Activated naive CD4-positive, alpha-beta T cell treated with anti-CD3 and anti-CD28 coated beads for 36 hours (primary cell): ENCODE measurements at regions not wholly inside any gene's neighbourhood (a gene's known extent, or its start where the extent isn't known, plus 50 kb on each side); places are given as distances from the start of the nearest gene placed in this dataset.

Source experiments
- CTCF ChIA-PET: fragments of 350-600 bp; sonication (Branson Sonifier 250); formaldehyde crosslinking; loops from one replicate; lab custom pipeline; 2021; ENCODE audit warnings: antibody characterized with exemption; lab: Charles Lee
- DNase-seq: peaks from one replicate; pipeline ENCODE4 v3.0.0-alpha.2; 2020
- H3K27ac Mint-ChIP-seq: one replicate; pipeline ENCODE4 v1.8.0; 2021; ENCODE audit warnings: mild to moderate bottlenecking, mixed read lengths
- H3K27me3 Mint-ChIP-seq: one replicate; pipeline ENCODE4 v1.8.0; 2021; ENCODE audit warnings: low read depth, mixed read lengths
- H3K36me3 Mint-ChIP-seq: one replicate; pipeline ENCODE4 v1.8.0; 2021; ENCODE audit warnings: low read depth, mixed read lengths
- H3K4me1 Mint-ChIP-seq: one replicate; pipeline ENCODE4 v1.8.0; 2021; ENCODE audit warnings: low read depth, mixed read lengths
- H3K4me3 Mint-ChIP-seq: one replicate; pipeline ENCODE4 v1.8.0; 2021; ENCODE audit warnings: mild to moderate bottlenecking, moderate library complexity, mixed read lengths
- H3K9me3 Mint-ChIP-seq: one replicate; pipeline ENCODE4 v1.8.0; 2021; ENCODE audit warnings: mixed read lengths
- intact Hi-C: fragments of 100-400 bp; cut with micrococcal nuclease; formaldehyde crosslinking; loops from one replicate; pipeline ENCODE4 v1.15.1; 2023

GRCh38 chr1:5690898-5691297, 301.3 kb downstream of the NPHP4 start:
- H3K27ac Mint-ChIP-seq = no peak overlapping the region
- intact Hi-C loops = no loop called here
- peaks cover 1% of the 10 kb centered on the region for H3K27me3 Mint-ChIP-seq
- no peak for DNase-seq
- CTCF ChIA-PET = no interaction called here
- no peak overlapping the region for H3K4me3 Mint-ChIP-seq
- no peaks in the 10 kb centered on the region for H3K36me3 Mint-ChIP-seq
- no peaks in the 10 kb centered on the region for H3K9me3 Mint-ChIP-seq
- H3K4me1 Mint-ChIP-seq = no peaks in the 10 kb centered on the region

DNA sequence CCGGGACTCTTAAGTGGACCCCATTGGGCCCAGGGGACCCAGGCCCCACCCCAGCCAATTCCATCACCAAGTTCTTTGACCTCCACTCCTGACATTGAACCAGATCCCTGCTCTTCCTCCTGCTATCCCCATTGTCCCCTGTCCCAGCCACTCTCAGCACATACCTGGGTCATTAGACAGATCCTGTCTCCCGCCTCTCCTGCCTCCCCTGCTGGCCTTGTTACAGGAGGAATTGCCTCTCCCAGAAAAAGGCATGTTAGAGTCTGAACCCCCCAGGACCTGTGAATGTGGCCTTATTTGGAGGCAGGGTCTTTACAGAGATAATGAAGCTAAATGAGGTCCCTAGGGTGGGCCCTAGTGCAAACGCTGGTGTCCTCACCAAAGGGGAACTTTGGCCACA, 301.9 kb downstream of the NPHP4 start:
- CTCF ChIA-PET = no interaction called here
- Mint-ChIP-seq H3K27ac (no peak overlapping the region), H3K9me3 (no peaks in the 10 kb centered on the region), H3K36me3 (no peaks in the 10 kb centered on the region), H3K27me3 (peaks cover 1% of the 10 kb centered on the region), H3K4me3 (no peak overlapping the region), H3K4me1 (no peaks in the 10 kb centered on the region)
- intact Hi-C loops = no loop called here
- DNase-seq = no peak

GRCh38 chr1:5688081-5689077, 303.8 kb downstream of the NPHP4 start:
- Mint-ChIP-seq H3K27me3 (no peaks in the 10 kb centered on the region), H3K9me3 (no peaks in the 10 kb centered on the region), H3K4me3 (no peak overlapping the region), H3K4me1 (no peaks in the 10 kb centered on the region), H3K36me3 (no peaks in the 10 kb centered on the region), H3K27ac (no peak overlapping the region)
- CTCF ChIA-PET = no interaction called here
- DNase-seq = no peak
- intact Hi-C loops = no loop called here

- CTCF ChIA-PET = no interaction called here
- Mint-ChIP-seq H3K27ac (no peak overlapping the region), H3K9me3 (no peaks in the 10 kb centered on the region), H3K36me3 (no peaks in the 10 kb centered on the region), H3K4me3 (no peak overlapping the region), H3K27me3 (peaks cover 2% of the 10 kb centered on the region), H3K4me1 (no peaks in the 10 kb centered on the region)
- intact Hi-C loops = no loop called here
- no peak for DNase-seq
Measured at GRCh38 chr1:5686925-5687706, 305.1 kb downstream of the NPHP4 start.

GRCh38 chr1:5686195-5686594, 306.0 kb downstream of the NPHP4 start:
- H3K27me3 Mint-ChIP-seq = peaks cover 2% of the 10 kb centered on the region
- no peaks in the 10 kb centered on the region for H3K4me1 Mint-ChIP-seq
- DNase-seq = no peak
- H3K9me3 Mint-ChIP-seq = no peaks in the 10 kb centered on the region
- H3K4me3 Mint-ChIP-seq = no peak overlapping the region
- CTCF ChIA-PET = no interaction called here
- H3K36me3 Mint-ChIP-seq = no peaks in the 10 kb centered on the region
- H3K27ac Mint-ChIP-seq = no peak overlapping the region
- intact Hi-C loops = no loop called here

GRCh38 chr1:5685446-5686040, 306.7 kb downstream of the NPHP4 start:
- no peak for DNase-seq
- Mint-ChIP-seq H3K27ac (peak overlapping the region; percentile 60), H3K27me3 (peaks cover 3% of the 10 kb centered on the region), H3K9me3 (no peaks in the 10 kb centered on the region), H3K4me1 (no peaks in the 10 kb centered on the region), H3K4me3 (no peak overlapping the region), H3K36me3 (no peaks in the 10 kb centered on the region)
- CTCF ChIA-PET = no interaction called here
- intact Hi-C loops = no loop called here

GRCh38 chr1:5684791-5685190, 307.4 kb downstream of the NPHP4 start:
- H3K27me3 Mint-ChIP-seq = peaks cover 6% of the 10 kb centered on the region

GRCh38 chr1:5683446-5683845, 308.8 kb downstream of the NPHP4 start:
- H3K9me3 Mint-ChIP-seq = no peaks in the 10 kb centered on the region
- no peaks in the 10 kb centered on the region for H3K36me3 Mint-ChIP-seq
- H3K4me1 Mint-ChIP-seq = no peaks in the 10 kb centered on the region
- H3K27me3 Mint-ChIP-seq = peaks cover 6% of the 10 kb centered on the region
- intact Hi-C loops = no loop called here
- no peak for DNase-seq
- no peak overlapping the region for H3K4me3 Mint-ChIP-seq
- CTCF ChIA-PET = interaction anchor here (1.2 kb wide), 1 partner anchor 62 kb away, joined by 4 read pairs; no protein-coding TSS in a partner anchor
- no peak overlapping the region for H3K27ac Mint-ChIP-seq

More at GRCh38 chr1:5684791-5685190, 307.4 kb downstream of the NPHP4 start:
- Mint-ChIP-seq H3K4me3 (no peak overlapping the region), H3K36me3 (no peaks in the 10 kb centered on the region), H3K9me3 (no peaks in the 10 kb centered on the region), H3K4me1 (no peaks in the 10 kb centered on the region), H3K27ac (no peak overlapping the region)
- intact Hi-C loops = no loop called here
- CTCF ChIA-PET = no interaction called here
- no peak for DNase-seq

DNA sequence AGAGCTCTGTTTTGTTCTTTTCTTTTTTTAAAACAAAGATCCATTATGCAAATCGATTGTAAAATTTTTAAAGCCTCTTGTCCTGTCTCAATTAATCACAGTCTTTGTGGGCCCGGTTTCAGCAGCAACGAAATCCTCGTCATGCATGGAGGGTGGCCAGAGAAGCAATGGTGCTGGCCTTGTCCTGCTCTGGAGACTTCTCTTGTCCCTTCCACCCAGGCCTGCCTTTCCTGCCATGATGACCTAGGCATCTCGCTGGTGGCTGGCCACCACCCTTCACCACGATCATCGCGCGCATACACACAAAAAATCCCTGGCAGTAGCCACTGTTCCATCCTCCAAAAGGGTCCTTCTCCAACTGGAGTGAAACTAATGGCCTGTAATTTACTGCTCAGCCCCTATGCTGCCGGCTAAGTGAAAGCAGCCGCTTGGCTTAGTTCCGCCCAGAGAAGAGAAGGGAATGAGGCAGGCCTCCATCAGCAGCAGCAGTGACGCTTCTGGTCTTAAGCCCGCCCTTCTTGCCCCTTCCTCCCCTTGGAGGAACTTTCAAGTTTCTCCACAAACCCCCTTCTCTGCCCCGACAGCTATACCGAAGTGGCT, 309.5 kb downstream of the NPHP4 start:
- intact Hi-C loops = no loop called here
- peaks cover 6% of the 10 kb centered on the region for H3K27me3 Mint-ChIP-seq
- H3K9me3 Mint-ChIP-seq = no peaks in the 10 kb centered on the region
- no peaks in the 10 kb centered on the region for H3K4me1 Mint-ChIP-seq
- H3K4me3 Mint-ChIP-seq = no peak overlapping the region
- no peak overlapping the region for H3K27ac Mint-ChIP-seq
- H3K36me3 Mint-ChIP-seq = no peaks in the 10 kb centered on the region
- no peak for DNase-seq
- CTCF ChIA-PET = no interaction called here

GRCh38 chr1:5681654-5682053, 310.6 kb downstream of the NPHP4 start:
- CTCF ChIA-PET = no interaction called here
- H3K27me3 Mint-ChIP-seq = peaks cover 6% of the 10 kb centered on the region
- H3K27ac Mint-ChIP-seq = no peak overlapping the region
- H3K9me3 Mint-ChIP-seq = no peaks in the 10 kb centered on the region
- intact Hi-C loops = no loop called here
- H3K36me3 Mint-ChIP-seq = no peaks in the 10 kb centered on the region
- H3K4me1 Mint-ChIP-seq = no peaks in the 10 kb centered on the region
- DNase-seq = no peak
- no peak overlapping the region for H3K4me3 Mint-ChIP-seq

DNA sequence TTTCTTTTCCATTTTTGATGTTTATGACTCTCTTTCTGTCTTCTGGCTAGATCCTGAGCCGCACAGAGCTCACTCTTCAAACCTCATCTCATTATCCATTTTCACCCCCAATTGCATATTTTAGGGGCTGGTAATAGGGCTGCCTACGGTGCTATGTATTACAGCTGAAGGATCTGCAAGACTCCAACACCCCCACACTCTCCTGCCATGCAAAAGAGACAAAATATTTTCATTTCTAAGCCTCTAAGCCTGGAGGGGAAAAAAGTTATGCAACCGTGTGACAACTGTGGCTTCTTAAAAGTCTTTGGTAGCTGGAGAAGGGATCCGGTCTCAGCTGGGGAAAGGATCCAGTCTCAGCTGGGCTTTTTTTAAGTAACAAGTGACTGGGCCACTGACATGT, 311.6 kb downstream of the NPHP4 start:
- Mint-ChIP-seq H3K36me3 (no peaks in the 10 kb centered on the region), H3K27ac (no peak overlapping the region), H3K4me1 (no peaks in the 10 kb centered on the region), H3K9me3 (peaks cover 2% of the 10 kb centered on the region), H3K4me3 (no peak overlapping the region), H3K27me3 (peaks cover 6% of the 10 kb centered on the region)
- DNase-seq = no peak
- CTCF ChIA-PET = no interaction called here
- intact Hi-C loops = no loop called here

- intact Hi-C loops = no loop called here
- DNase-seq = no peak
- Mint-ChIP-seq H3K27ac (no peak overlapping the region), H3K27me3 (peaks cover 6% of the 10 kb centered on the region), H3K4me3 (no peak overlapping the region), H3K36me3 (no peaks in the 10 kb centered on the region), H3K4me1 (no peaks in the 10 kb centered on the region), H3K9me3 (peaks cover 12% of the 10 kb centered on the region)
- CTCF ChIA-PET = no interaction called here
Measured at GRCh38 chr1:5678759-5679158, 313.5 kb downstream of the NPHP4 start.
